Stimulated activated naive B cell treated with anti-CD40 and anti-IgM and Interleukin-4, amounts not matched to agents 10 μg/mL and 1 μg/mL and 100 μg/mL, for 72 hours (primary cell): ENCODE measurements at regions not wholly inside any gene's neighbourhood (a gene's known extent, or its start where the extent isn't known, plus 50 kb on each side); places are given as distances from the start of the nearest gene placed in this dataset.

Experiments used
- ATAC-seq, 2 donors: fragments of 150-1000 bp; cut with Tn5 transposase; replicated peaks; 2 replicates each; pipeline ENCODE4 v1.10.0; 2021; ENCODE audit warnings: moderate library complexity in 1 of 2
- DNase-seq: peaks from one replicate; pipeline ENCODE4 v3.0.0; 2021
- H3K27ac Mint-ChIP-seq: one replicate; pipeline ENCODE4 v1.8.0; 2022; ENCODE audit warnings: mild to moderate bottlenecking, mixed read lengths
- H3K27me3 Mint-ChIP-seq, 2 donors: one replicate each; pipeline ENCODE4 v1.8.0; 2022; ENCODE audit warnings: mixed read lengths in 2 of 2
- H3K36me3 Mint-ChIP-seq, 2 donors: one replicate each; pipeline ENCODE4 v1.8.0; 2022; ENCODE audit warnings: mixed read lengths in 2 of 2, mild to moderate bottlenecking in 1 of 2
- H3K4me1 Mint-ChIP-seq, 2 donors: one replicate each; pipeline ENCODE4 v1.8.0; 2022; ENCODE audit warnings: mixed read lengths in 2 of 2, mild to moderate bottlenecking in 1 of 2
- H3K4me3 Mint-ChIP-seq, 2 donors: one replicate each; pipeline ENCODE4 v1.8.0; 2022; ENCODE audit warnings: mild to moderate bottlenecking in 2 of 2, mixed read lengths in 2 of 2, moderate library complexity in 1 of 2
- H3K9me3 Mint-ChIP-seq, 2 donors: one replicate each; pipeline ENCODE4 v1.8.0; 2022; ENCODE audit warnings: mixed read lengths in 2 of 2, mild to moderate bottlenecking in 1 of 2

DNA sequence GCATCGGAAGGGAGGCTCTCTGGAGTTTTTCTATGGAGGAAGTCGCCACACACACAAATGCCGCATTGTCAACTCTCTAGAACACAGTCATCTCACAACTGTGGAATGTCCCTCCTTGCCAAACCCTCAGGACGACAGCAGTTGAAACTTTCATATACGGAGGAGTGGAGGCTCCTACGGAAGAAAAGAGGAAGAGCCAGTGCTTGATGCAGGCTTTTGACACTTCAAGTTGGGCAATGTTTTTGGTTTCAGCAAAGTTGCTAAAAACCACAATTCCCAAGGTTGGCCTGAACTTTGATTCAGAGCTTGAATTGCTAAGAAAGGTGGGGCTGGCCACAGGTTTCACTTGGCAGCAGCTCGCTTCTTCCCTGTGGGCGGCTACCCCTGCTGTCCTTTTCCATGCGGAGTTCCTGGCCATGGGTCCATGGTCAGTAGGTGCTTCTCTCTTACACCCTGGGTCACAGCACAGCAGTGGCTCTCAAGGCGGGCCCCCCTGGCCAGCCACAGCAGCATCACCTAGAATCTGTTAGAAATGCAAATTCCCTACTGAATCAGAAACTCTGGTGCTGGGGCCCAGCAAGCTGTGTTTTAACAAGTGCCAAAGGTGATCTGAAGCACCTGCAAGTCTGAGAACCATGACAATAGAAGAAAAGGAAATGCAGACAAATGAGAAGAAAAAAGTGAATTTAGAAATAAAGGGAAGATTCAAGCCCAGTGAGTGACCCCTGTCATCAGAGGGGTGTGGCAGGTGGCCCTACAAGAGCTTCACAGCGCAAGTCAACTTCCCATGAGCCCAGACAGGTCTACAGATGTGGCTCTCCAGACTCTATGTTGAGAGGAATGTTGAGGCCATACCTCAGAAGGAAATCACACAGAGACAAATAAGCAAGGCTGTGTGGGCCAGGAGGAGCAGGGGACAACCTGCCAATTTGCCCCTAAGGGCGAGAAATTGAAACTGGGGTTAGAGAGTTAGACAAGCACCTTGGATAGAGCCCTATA, 856.4 kb downstream of the RNF144A start:
- Mint-ChIP-seq H3K4me3 (peak overlapping the region; percentile 8 to 26), H3K36me3 (peaks cover 0 to 2% of the 10 kb centered on the region in 2 donors), H3K27ac (peak overlapping the region; percentile 91), H3K4me1 (peaks cover 15 to 22% of the 10 kb centered on the region in 2 donors), H3K9me3 (no peaks in the 10 kb centered on the region), H3K27me3 (peaks cover 5 to 20% of the 10 kb centered on the region in 2 donors)
- ATAC-seq (peak; percentile 86 to 89), DNase-seq (peak; percentile 76)

DNA sequence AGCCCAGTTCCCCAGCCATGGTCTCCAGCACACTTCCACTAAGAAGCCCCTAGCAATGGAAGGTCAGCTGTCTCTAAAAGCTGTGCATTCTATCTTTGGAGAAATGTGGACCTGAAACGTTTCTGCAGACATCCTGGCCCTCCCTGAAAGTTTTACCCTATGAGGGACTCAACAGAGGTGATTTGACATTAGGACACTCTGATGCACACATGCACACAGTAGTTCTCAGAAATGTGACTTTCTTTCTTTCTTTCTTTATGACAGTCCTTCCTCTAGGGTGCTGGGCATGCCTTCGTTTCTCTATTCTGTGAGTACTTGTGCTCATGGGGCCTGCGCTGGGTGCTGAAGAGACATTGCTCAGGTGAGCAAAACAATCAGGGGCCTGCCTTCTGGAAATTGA, 857.3 kb downstream of the RNF144A start:
- peak; percentile 58 to 70 for ATAC-seq
- H3K9me3 Mint-ChIP-seq, result no peaks in the 10 kb centered on the region
- H3K4me3 Mint-ChIP-seq, result peak overlapping the region in 1 of 2 donors; percentile 26
- H3K27me3 Mint-ChIP-seq, result peaks cover 0 to 16% of the 10 kb centered on the region in 2 donors
- no peak for DNase-seq
- H3K36me3 Mint-ChIP-seq, result no peaks in the 10 kb centered on the region
- no peak overlapping the region for H3K27ac Mint-ChIP-seq
- peaks cover 15 to 22% of the 10 kb centered on the region in 2 donors for H3K4me1 Mint-ChIP-seq

DNA sequence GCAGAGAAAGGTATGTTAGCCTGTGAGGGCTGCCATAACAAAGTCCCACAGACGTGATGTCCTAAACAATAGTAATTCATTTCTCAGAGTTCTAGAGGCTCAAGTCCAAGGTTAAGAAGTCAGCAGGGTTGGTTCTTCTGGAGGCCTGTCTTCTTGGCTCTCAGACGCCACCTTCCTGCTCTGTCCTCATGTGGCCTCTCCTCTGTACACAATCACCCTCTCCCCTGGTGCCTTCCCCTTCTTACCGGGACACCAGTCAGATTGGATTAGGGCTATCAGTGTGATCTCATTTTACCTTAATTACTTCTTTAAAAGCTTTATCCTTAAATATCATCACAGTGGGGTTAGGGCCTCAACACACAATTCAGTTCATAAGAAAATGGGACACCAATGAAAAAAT, 860.5 kb downstream of the RNF144A start:
- ATAC-seq (no peak), DNase-seq (no peak)
- Mint-ChIP-seq H3K4me1 (peaks cover 15 to 22% of the 10 kb centered on the region in 2 donors), H3K9me3 (no peaks in the 10 kb centered on the region), H3K4me3 (no peak overlapping the region), H3K36me3 (no peaks in the 10 kb centered on the region), H3K27me3 (peaks cover 0 to 10% of the 10 kb centered on the region in 2 donors), H3K27ac (no peak overlapping the region)

DNA sequence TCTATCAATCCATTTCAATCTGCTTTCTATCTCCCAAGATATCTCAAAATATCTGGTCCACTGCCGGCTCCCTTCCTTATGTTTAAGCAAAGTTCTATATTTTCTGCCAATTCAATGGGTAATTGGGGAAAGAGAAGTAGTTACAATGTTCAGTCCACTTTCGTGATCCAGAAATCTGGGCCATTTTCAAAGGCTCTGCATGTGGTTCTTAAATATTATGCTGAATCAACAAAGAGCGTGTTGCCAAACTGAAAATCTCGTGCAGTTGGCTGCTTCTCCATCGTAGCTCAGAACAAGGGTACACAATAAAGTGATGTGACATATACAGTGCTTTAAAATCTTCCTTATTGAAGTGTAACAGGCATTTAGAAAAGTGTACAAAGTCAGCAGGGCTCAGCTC, 863.1 kb downstream of the RNF144A start:
- Mint-ChIP-seq H3K4me1 (no peaks in the 10 kb centered on the region), H3K4me3 (no peak overlapping the region), H3K36me3 (no peaks in the 10 kb centered on the region), H3K27me3 (peaks cover 0 to 17% of the 10 kb centered on the region in 2 donors), H3K9me3 (no peaks in the 10 kb centered on the region), H3K27ac (no peak overlapping the region)
- ATAC-seq, result no peak
- DNase-seq, result no peak

DNA sequence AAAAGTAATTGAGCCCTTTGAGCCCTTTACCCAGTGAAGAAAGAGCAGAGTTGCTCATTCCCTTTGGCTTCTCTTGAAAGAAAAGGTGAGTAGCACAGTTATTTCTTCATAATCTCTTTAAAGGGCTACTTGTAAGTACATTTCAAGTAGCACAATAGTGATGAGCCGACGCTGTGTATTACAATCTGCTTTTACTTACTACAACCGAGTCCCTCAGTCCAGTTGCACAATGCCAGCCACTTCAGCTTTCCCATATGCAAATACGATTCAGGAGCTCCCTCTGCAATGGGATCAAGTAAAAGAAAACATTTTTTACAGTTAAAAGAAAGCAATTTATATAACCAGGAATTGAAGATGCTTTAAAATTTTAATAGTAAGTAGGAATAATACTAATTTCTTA, 868.5 kb downstream of the RNF144A start:
- H3K27ac Mint-ChIP-seq, result no peak overlapping the region
- H3K36me3 Mint-ChIP-seq, result no peaks in the 10 kb centered on the region
- no peak for DNase-seq
- no peak overlapping the region for H3K4me3 Mint-ChIP-seq
- H3K27me3 Mint-ChIP-seq, result peaks cover 0 to 7% of the 10 kb centered on the region in 2 donors
- no peaks in the 10 kb centered on the region for H3K4me1 Mint-ChIP-seq
- no peaks in the 10 kb centered on the region for H3K9me3 Mint-ChIP-seq
- ATAC-seq, result no peak

DNA sequence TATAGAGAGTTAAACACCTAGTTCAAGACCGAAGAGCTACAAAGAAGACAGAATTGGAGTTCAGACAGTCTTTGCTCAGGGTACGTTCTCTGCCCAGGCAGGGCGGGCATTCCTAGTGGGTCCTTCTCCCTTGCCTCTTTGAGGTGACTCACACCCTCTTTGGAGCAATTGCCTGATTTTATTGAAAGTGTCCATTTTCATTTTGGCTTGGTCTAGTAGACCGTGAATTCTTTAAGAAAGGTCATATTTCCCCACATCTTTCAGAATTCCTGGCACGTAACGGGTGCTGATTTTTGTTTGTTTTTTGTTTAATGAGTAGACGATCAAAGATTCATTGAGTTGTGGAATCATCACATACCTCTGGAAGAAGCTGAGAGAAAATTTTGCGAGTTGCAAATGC, 871.5 kb downstream of the RNF144A start:
- Mint-ChIP-seq H3K9me3 (no peaks in the 10 kb centered on the region), H3K36me3 (no peaks in the 10 kb centered on the region), H3K4me1 (no peaks in the 10 kb centered on the region), H3K4me3 (no peak overlapping the region), H3K27ac (no peak overlapping the region), H3K27me3 (peaks cover 0 to 7% of the 10 kb centered on the region in 2 donors)
- DNase-seq, result no peak
- ATAC-seq, result no peak

DNA sequence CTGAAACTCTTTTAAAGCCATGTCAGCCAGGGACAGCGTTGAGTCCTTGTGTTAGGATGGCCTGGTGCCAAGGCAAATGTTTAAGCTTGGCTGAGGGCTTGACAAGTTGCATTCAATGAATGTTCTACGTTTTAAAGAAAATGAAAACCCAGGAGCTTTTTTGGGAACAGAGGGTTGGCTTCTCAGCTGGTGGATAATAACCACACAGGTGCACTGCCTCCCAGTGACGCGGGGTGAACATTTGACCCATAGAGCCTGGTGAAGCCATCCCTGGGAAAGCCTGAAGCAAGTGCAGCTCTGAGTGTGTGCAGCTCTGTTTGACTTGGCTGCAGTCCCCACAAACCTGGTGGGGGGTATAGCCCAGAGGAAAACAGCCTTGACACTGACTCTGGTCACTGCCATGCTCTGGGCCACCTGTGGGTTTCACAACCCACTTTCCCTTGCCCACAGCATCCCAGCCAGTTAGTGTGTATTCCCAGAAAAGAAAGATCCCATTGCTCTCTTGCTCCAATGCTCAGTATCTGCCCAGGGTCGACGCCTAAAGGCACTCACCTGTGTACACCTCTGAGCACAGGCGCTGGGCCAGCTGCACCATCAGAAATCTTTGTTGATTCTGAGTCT, 874.9 kb downstream of the RNF144A start:
- DNase-seq (no peak), ATAC-seq (no peak)
- Mint-ChIP-seq H3K4me1 (peaks cover 2 to 9% of the 10 kb centered on the region in 2 donors), H3K4me3 (no peak overlapping the region), H3K27me3 (no peaks in the 10 kb centered on the region), H3K27ac (no peak overlapping the region), H3K9me3 (no peaks in the 10 kb centered on the region), H3K36me3 (no peaks in the 10 kb centered on the region)

DNA sequence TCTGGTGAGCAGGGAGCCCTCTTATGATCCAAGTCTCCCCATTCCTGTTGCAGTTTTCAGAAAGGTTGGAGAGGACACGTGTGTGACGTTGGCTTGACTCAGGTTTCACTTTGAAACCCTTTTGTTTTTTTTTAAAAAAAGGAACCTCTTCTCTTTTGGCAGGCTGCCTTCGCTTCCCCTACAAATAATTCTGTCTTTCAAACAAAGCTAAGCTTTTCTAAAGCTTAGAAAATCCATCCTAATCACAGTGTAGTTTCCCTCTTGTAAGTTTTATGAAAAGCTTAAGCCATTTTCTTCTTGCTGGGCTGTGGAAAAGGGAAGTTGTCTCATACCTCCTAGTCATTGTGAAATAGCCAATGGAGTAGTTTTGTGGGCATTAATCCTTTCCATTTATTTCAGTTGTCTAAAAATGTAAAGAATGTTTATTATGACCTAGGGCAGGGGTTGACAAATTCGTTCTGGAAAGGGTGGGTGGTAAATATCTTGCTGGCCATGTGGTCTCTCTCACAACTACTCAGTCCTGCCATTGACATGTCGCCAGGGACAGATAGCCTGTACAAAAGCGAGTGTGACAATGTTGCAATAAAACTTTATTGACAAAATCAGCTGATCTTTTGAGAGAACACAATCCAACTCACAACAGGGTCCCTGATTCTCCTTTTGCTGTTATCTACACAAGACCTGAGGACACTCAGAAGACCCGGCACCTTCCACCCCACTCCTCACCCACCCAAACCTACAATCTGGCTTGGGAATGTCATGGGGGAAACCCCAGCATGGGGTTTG, 878.8 kb downstream of the RNF144A start:
- Mint-ChIP-seq H3K9me3 (peaks cover 9% of the 10 kb centered on the region in 2 donors), H3K36me3 (peaks cover 2 to 8% of the 10 kb centered on the region in 2 donors), H3K4me3 (peak overlapping the region; percentile 62 to 69), H3K27ac (peak overlapping the region; percentile 93), H3K4me1 (peaks cover 2 to 9% of the 10 kb centered on the region in 2 donors), H3K27me3 (peaks cover 0 to 3% of the 10 kb centered on the region in 2 donors)
- DNase-seq (no peak), ATAC-seq (peak; percentile 77 to 79)

DNA sequence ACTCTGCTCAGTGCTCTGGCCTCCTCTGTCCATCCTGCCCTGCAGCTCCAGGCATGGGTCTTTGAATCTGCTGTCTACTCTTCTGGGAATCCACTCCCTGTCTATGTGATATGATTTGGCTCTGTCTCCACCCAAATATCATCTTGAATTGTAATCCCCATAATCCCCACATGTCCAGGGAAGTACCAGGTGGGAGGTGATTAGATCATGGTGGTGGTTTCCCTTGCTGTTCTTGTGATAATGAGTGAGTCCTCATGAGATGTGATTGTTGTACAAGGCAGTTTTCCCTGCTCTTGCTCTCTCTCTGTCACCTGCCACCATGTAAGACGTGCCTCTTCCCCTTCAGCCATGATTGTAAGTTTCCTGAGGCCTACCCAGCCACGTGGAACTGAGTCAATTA, 881.8 kb upstream of the ID2 start:
- Mint-ChIP-seq H3K9me3 (peaks cover 22 to 28% of the 10 kb centered on the region in 2 donors), H3K27me3 (peaks cover 0 to 3% of the 10 kb centered on the region in 2 donors), H3K4me1 (peaks cover 2 to 9% of the 10 kb centered on the region in 2 donors), H3K4me3 (no peak overlapping the region), H3K27ac (no peak overlapping the region), H3K36me3 (peaks cover 8 to 19% of the 10 kb centered on the region in 2 donors)
- DNase-seq (no peak), ATAC-seq (no peak)

DNA sequence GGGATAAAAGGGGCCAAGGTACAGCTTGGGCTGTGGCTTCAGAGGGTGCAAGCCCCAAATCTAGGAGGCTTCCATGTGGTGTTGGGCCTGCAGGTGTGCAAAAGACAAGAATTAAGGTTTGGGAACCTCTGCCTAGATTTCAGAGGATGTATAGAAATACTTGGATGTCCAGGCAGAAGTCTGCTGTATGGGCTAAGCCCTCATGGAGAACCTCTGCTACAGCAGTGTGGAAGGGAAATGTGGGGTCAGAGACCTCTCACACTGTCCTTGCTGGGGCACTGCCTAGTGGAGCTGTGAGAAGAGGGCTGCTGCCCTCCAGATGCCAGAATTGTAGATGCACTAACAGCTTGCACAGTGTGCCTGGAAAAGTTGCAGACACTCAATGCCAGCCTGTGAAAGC, 880.6 kb upstream of the ID2 start:
- peaks cover 0 to 3% of the 10 kb centered on the region in 2 donors for H3K27me3 Mint-ChIP-seq
- no peak for DNase-seq
- peaks cover 22 to 28% of the 10 kb centered on the region in 2 donors for H3K9me3 Mint-ChIP-seq
- H3K36me3 Mint-ChIP-seq, result peaks cover 8 to 19% of the 10 kb centered on the region in 2 donors
- no peak overlapping the region for H3K27ac Mint-ChIP-seq
- no peak overlapping the region for H3K4me3 Mint-ChIP-seq
- H3K4me1 Mint-ChIP-seq, result peaks cover 0 to 3% of the 10 kb centered on the region in 2 donors
- ATAC-seq, result no peak

DNA sequence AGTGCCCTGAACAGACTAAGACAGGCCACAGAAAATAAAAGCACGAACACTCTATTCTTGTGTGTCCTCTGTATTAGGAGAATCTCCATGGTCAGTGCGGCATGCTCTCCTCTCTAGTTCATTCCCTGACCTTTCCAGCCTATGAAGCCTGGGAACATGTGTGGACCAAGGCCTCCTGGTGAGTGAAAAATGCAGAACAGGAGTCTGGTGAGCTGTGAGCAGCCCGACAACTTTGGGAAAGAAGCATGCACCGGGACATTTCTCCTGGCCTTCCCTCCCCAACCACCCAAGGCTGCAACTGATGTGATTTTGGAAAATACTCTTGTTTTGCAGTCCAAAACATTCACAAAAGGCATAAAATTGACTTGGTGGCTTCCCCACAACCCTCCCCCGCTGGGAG, 878.3 kb upstream of the ID2 start:
- no peak overlapping the region for H3K4me3 Mint-ChIP-seq
- H3K27ac Mint-ChIP-seq, result no peak overlapping the region
- DNase-seq (no peak), ATAC-seq (no peak)
- H3K4me1 Mint-ChIP-seq, result no peaks in the 10 kb centered on the region
- peaks cover 0 to 3% of the 10 kb centered on the region in 2 donors for H3K27me3 Mint-ChIP-seq
- H3K9me3 Mint-ChIP-seq, result peaks cover 23 to 28% of the 10 kb centered on the region in 2 donors
- peaks cover 8 to 18% of the 10 kb centered on the region in 2 donors for H3K36me3 Mint-ChIP-seq

DNA sequence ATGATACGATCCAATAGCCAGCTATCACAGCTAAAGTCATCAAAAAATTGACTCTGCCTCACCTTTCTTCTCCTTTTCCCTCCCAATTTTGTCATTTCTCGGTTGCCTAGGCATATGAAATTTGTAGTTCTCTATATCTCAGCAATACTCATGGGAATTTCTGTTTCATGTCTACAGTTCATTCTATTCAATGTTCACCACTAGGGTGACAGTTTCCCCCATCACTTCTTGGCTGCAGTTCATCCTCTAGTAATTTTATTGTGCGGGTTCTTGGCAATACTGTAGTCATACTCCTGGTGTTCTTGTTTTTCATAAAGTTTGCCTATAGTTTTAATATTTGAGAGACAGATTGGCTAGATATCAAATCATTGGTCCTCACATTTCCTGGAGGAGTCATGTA, 872.2 kb upstream of the ID2 start:
- peaks cover 0 to 5% of the 10 kb centered on the region in 2 donors for H3K27me3 Mint-ChIP-seq
- no peak overlapping the region for H3K4me3 Mint-ChIP-seq
- H3K36me3 Mint-ChIP-seq, result no peaks in the 10 kb centered on the region
- DNase-seq (no peak), ATAC-seq (no peak)
- H3K4me1 Mint-ChIP-seq, result peaks cover 3 to 6% of the 10 kb centered on the region in 2 donors
- no peak overlapping the region for H3K27ac Mint-ChIP-seq
- peaks cover 2% of the 10 kb centered on the region in 2 donors for H3K9me3 Mint-ChIP-seq

DNA sequence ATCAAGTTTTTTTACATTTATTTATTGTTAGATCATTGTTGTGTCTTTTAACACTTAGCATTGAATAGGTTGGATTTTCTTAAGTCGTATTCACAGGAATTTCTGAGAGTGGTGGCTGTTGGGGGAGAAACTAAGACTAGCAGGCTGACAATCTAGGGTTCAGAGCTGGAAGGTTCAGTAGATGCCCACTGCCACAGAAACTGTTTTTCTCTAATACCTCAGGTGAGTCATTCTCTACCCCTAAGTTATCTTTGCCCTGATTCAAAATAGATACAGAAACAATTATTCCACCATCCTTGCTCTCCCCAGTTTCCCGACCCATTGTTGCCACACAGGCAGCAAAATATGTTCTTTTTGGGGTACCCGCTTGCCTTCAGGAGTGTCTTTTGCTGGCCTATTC, 870.8 kb upstream of the ID2 start:
- no peak overlapping the region for H3K27ac Mint-ChIP-seq
- H3K36me3 Mint-ChIP-seq, result no peaks in the 10 kb centered on the region
- H3K4me3 Mint-ChIP-seq, result no peak overlapping the region
- peaks cover 3 to 6% of the 10 kb centered on the region in 2 donors for H3K4me1 Mint-ChIP-seq
- peaks cover 3% of the 10 kb centered on the region in 2 donors for H3K9me3 Mint-ChIP-seq
- ATAC-seq, result no peak
- DNase-seq, result no peak
- peaks cover 5% of the 10 kb centered on the region in 2 donors for H3K27me3 Mint-ChIP-seq
